Activated CD4-positive, alpha-beta T cell treated with anti-CD3 and anti-CD28 coated beads for 36 hours (primary cell): ENCODE measurements at regions not wholly inside any gene's neighbourhood (a gene's known extent, or its start where the extent isn't known, plus 50 kb on each side); places are given as distances from the start of the nearest gene placed in this dataset.

Experiments
- ATAC-seq: fragments of 200-7000 bp; cut with Tn5 transposase; one replicate; pipeline ENCODE4 v1.10.0; 2021; ENCODE audit warnings: mild to moderate bottlenecking, moderate library complexity
- CTCF ChIA-PET: fragments of 350-600 bp; sonication (Branson Sonifier 250); formaldehyde crosslinking; loops from one replicate; lab custom pipeline; 2021; ENCODE audit warnings: antibody characterized with exemption; lab: Charles Lee
- POLR2A ChIA-PET: fragments of 350-600 bp; sonication (Branson Sonifier 250); formaldehyde crosslinking; loops from one replicate; lab custom pipeline; 2021; ENCODE audit warnings: antibody characterized with exemption, inconsistent platforms; lab: Charles Lee
- DNase-seq: peaks from one replicate; pipeline ENCODE4 v3.0.0-alpha.2; 2020
- H3K27ac Mint-ChIP-seq: one replicate; pipeline ENCODE4 v1.8.0; 2021; ENCODE audit warnings: mixed read lengths
- H3K27me3 Mint-ChIP-seq: one replicate; pipeline ENCODE4 v1.8.0; 2021; ENCODE audit warnings: mixed read lengths
- H3K36me3 Mint-ChIP-seq: one replicate; pipeline ENCODE4 v1.8.0; 2021; ENCODE audit warnings: low read depth, mixed read lengths
- H3K4me1 Mint-ChIP-seq: one replicate; pipeline ENCODE4 v1.8.0; 2021; ENCODE audit warnings: mixed read lengths
- H3K4me3 Mint-ChIP-seq: one replicate; pipeline ENCODE4 v1.8.0; 2021; ENCODE audit warnings: mild to moderate bottlenecking, moderate library complexity, mixed read lengths
- H3K9me3 Mint-ChIP-seq: one replicate; pipeline ENCODE4 v1.8.0; 2021; ENCODE audit warnings: low read depth, mixed read lengths
- intact Hi-C, 2 experiments: fragments of 100-400 bp; cut with DNase I in 1 of 2; cut with micrococcal nuclease in 1 of 2; formaldehyde crosslinking; loops; one replicate each; pipeline versions ENCODE4 v1.14.2 to v1.15.1; 2022 to 2024; cut with DNase I, micrococcal nuclease

DNA sequence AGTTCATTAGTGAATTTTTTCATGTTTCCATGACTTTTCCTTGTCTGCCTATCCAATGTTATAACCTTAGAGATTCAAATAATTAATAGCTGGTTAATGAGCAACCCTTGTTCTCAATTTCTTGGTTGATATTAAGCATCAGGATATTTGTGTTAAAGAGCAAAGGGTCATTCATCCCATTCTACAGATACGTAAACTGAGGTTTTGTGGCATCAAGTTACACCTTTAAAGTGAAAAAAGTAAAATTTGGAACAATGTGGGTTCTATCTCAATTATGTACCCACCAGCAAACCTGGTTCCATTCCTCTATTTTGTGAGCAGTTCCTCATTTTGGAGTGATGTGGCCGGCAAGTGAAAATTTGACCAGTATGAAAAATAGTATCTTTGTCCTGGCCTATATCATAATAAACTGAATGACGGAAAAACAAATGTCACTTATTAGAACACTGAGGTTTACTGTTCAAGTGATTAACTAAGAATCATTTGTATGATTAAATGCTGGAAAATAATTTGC is 220.5 kb upstream of the ATP5MC3 start:
- CTCF ChIA-PET = interaction anchor here (1.5 kb wide), 1 partner anchor 13 kb away, joined by 4 read pairs; no protein-coding TSS in a partner anchor
- Mint-ChIP-seq H3K4me3 (no peak overlapping the region), H3K36me3 (no peaks in the 10 kb centered on the region), H3K4me1 (no peaks in the 10 kb centered on the region), H3K27me3 (peaks cover 17% of the 10 kb centered on the region), H3K9me3 (no peaks in the 10 kb centered on the region), H3K27ac (no peak overlapping the region)
- POLR2A ChIA-PET = no interaction called here
- intact Hi-C loops = no loop called here
- ATAC-seq = no peak
- DNase-seq = no peak

DNA sequence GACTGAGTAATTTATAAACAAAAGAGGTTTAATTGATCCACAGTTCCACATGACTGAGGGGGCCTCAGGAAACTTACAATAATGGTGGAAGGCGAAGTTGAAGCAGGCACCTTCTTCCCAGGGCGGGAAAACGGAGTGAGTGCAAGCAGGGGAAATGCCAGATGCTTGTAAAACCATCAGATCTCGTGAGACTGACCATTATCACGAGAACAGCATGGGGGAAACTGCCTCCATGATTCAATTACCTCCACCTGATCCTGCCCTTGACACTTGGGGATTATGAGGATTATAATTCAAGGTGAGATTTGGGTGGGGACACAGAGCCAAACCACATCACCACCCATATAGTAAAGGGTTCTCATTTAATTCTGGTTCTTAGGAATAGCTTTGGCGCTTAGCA is 219.5 kb upstream of the ATP5MC3 start:
- no peak for ATAC-seq
- no peak overlapping the region for H3K4me3 Mint-ChIP-seq
- H3K4me1 Mint-ChIP-seq = no peaks in the 10 kb centered on the region
- no peak for DNase-seq
- intact Hi-C loops = no loop called here
- H3K27ac Mint-ChIP-seq = no peak overlapping the region
- H3K9me3 Mint-ChIP-seq = no peaks in the 10 kb centered on the region
- CTCF ChIA-PET = interaction anchor here (0.6 to 1.5 kb wide), 2 partner anchors 14 to 15 kb away, joined by 3 to 4 read pairs; no protein-coding TSS in a partner anchor
- POLR2A ChIA-PET = no interaction called here
- peaks cover 22% of the 10 kb centered on the region for H3K27me3 Mint-ChIP-seq
- H3K36me3 Mint-ChIP-seq = no peaks in the 10 kb centered on the region

DNA sequence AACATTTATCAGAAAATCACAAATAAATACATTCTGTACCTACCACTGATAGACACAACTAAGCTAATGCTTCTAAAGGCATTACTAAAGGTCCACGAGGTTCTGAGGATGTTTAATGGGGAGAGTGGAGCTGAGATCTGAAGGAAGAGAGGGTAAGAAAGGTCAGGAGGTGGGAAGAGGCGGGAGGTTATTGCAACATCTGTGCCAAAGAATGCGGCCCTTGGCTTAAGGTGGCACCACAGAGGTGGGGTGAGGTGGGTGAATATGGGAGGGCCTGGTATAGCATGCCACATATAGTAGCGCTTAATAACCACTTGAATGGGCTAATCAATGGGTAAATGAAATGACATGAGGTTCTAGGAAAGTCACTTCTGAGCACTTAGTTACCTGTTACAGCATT is 217.8 kb upstream of the ATP5MC3 start:
- Mint-ChIP-seq H3K9me3 (no peaks in the 10 kb centered on the region), H3K4me1 (no peaks in the 10 kb centered on the region), H3K27ac (no peak overlapping the region), H3K27me3 (peaks cover 23% of the 10 kb centered on the region), H3K4me3 (no peak overlapping the region), H3K36me3 (no peaks in the 10 kb centered on the region)
- DNase-seq = no peak
- CTCF ChIA-PET = no interaction called here
- ATAC-seq = no peak
- intact Hi-C loops = no loop called here
- POLR2A ChIA-PET = no interaction called here

DNA sequence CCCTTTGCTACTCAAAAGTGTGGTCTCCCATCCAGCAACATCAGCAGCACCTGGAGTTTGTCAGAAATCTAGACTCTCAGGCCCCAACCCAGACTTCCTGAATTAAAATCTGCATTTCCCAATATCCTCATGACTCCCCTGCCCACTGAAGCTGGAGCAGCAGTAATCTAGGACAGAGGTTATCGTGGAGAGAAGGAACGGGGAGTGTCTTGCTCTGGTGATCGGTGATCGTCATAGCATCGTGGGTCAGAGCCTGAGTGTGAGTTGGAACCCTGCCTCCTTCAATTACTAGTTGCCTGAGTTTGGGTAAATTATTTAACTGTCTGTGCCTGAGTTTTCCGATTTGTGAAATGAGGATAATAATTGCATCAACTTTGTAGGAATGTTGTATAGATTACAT is 217.3 kb upstream of the ATP5MC3 start:
- Mint-ChIP-seq H3K36me3 (no peaks in the 10 kb centered on the region), H3K27me3 (peaks cover 19% of the 10 kb centered on the region), H3K27ac (no peak overlapping the region), H3K9me3 (no peaks in the 10 kb centered on the region), H3K4me1 (no peaks in the 10 kb centered on the region), H3K4me3 (no peak overlapping the region)
- ChIA-PET POLR2A (no interaction called here), CTCF (interaction anchor here (0.6 kb wide), 1 partner anchor 59 kb away, joined by 4 read pairs; no protein-coding TSS in a partner anchor)
- ATAC-seq (no peak), DNase-seq (no peak)
- intact Hi-C loops = no loop called here

DNA sequence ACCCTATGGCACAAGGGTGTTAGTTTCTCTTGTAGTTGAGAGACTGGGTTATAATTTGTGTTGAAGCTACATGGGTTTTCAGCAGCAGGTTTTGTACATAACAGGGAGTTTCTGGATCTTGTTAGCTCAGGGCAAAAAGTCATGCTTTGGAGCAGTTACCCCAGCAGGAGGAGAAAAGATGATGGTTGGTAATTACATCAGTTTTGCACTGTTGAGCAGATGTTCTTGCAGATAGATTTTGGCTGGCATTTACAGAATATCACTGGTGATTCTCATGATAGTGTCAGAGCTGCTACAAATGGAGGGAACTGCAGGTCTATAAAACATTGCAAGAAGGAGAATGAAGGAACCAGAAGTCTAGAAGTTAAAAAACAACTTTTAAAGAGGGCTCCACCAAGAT is 215.2 kb upstream of the ATP5MC3 start:
- Mint-ChIP-seq H3K27me3 (peaks cover 17% of the 10 kb centered on the region), H3K36me3 (no peaks in the 10 kb centered on the region), H3K4me1 (no peaks in the 10 kb centered on the region), H3K9me3 (no peaks in the 10 kb centered on the region), H3K27ac (no peak overlapping the region), H3K4me3 (no peak overlapping the region)
- ATAC-seq (no peak), DNase-seq (no peak)
- intact Hi-C loops = no loop called here
- ChIA-PET CTCF (interaction anchor here (0.7 kb wide), 1 partner anchor 281 kb away, joined by 3 read pairs; no protein-coding TSS in a partner anchor), POLR2A (no interaction called here)

DNA sequence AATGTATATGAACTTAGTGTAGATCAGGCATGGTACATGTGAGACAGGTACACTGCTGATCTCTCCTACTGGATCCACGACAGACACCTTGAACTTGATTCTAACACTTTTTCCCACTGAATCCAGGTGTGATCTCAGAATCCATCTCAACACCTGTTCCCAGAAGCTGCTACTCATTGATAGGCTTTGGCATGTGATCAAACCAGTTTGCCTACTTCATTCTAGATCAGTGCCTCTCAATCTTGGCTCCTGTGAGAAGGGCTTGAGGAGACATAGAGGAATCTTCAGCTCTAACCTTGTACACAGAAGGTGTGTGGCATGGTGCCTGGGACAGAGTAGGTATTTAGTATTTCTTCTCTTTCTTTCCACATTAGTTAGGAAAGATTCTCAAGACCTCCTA is 212.3 kb upstream of the ATP5MC3 start:
- Mint-ChIP-seq H3K4me3 (no peak overlapping the region), H3K4me1 (no peaks in the 10 kb centered on the region), H3K36me3 (no peaks in the 10 kb centered on the region), H3K27me3 (peaks cover 12% of the 10 kb centered on the region), H3K9me3 (no peaks in the 10 kb centered on the region), H3K27ac (no peak overlapping the region)
- DNase-seq (no peak), ATAC-seq (no peak)
- intact Hi-C loops = no loop called here
- ChIA-PET POLR2A (no interaction called here), CTCF (no interaction called here)

DNA sequence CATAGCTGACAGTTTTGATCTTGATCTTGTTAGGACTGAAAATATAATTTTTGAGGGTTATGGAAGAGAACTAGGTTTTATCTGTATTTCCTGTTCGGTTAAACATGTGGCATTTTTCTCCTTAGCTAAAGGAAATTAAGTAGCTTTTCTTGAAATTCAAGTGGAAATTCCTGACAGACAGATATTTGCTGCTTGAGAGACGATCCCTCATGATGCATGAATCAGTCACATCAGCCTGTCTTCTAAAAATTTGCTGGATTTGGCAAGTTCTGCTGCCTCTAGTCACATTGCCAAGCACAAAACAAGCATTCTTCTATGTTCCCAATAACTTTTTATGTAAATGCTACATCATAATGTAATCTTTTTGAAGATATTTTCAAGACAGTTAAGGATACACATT is 201.8 kb upstream of the ATP5MC3 start:
- H3K4me3 Mint-ChIP-seq = no peak overlapping the region
- CTCF ChIA-PET = interaction anchor here (0.8 to 1.2 kb wide), 2 partner anchors 9 to 134 kb away, joined by 3 read pairs; no protein-coding TSS in a partner anchor

DNA sequence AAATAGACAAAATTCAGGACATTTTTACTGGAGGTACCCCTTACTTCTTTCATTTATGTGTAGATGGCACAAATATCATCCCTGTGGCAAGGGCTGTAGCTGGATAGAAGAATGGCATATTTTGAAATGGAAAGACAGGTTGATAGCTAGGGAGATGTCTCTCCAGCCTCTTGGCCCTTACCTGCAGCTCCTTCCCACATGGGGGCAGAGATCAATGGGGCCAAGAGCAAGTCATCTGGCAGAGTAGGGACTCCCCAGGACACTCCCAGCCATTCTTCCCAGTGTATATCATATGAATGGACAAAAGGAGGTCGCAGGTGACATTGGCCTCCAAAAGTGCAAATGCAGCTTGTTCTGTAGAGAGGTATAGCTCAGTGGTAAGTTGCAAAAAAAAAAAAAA is 192.2 kb upstream of the ATP5MC3 start:
- POLR2A ChIA-PET = no interaction called here
- no peak overlapping the region for H3K27ac Mint-ChIP-seq
- no peak overlapping the region for H3K4me3 Mint-ChIP-seq
- no peaks in the 10 kb centered on the region for H3K36me3 Mint-ChIP-seq
- intact Hi-C loops = no loop called here
- DNase-seq (no peak), ATAC-seq (no peak)
- H3K9me3 Mint-ChIP-seq = no peaks in the 10 kb centered on the region
- peaks cover 7% of the 10 kb centered on the region for H3K27me3 Mint-ChIP-seq
- CTCF ChIA-PET = interaction anchor here (0.9 to 2.1 kb wide), 3 partner anchors 8 to 724 kb away, joined by 3 to 9 read pairs (median 3); no protein-coding TSS in a partner anchor
- H3K4me1 Mint-ChIP-seq = no peaks in the 10 kb centered on the region

More for the DNA sequence above, 201.8 kb upstream of the ATP5MC3 start:
- Mint-ChIP-seq H3K27me3 (peaks cover 10% of the 10 kb centered on the region), H3K36me3 (peaks cover 6% of the 10 kb centered on the region), H3K27ac (no peak overlapping the region), H3K4me1 (no peaks in the 10 kb centered on the region), H3K9me3 (peaks cover 24% of the 10 kb centered on the region)
- intact Hi-C loops = no loop called here
- DNase-seq (no peak), ATAC-seq (no peak)
- POLR2A ChIA-PET = no interaction called here

DNA sequence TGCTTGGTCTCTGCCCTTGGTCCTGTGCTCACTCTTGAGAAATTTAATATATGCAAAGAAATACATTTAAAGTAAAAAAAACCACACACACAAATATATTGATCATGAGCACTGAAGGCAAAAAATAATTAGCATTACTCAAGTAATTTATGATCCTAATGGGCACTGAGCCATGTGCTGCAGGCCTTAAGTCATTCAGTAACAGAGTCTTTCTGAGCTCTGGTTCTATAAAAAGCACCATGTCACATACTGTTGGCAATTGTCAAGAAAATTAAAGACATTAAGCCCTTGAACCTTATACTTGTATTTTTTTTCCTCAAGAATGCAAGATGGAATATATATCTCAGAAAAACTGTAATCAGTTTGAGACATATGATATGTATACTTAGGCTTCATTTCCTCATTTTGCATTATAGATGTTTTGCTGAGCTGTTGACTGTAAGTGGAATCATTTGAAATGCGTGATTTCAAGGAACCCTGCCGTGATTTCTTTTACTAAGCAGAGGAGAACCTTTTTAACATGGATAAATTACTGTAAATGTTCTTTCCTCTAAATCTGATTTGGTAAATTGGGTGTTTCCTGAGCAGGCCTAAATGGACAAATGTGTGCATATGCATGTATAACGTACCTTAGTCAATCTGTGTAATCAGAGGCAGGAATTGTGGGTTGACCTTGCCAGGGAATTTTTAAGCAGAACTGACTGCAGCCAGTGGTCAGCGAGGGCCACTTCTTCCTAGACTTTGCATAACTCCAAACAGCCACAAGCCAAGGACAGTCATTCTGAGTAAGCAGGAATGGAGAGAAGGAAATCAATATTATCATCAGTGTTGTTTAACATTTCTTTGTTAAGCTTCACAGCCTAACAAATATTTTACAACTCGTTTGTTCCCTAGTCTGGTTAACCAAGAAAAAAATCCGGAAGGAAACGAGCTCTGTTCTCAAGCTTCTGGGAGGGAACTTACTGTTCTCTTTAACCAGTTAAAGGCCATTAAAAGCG is 191.5 kb upstream of the ATP5MC3 start:
- ChIA-PET CTCF (interaction anchor here (0.9 to 2.1 kb wide), 2 partner anchors 10 to 725 kb away, joined by 3 to 9 read pairs; no protein-coding TSS in a partner anchor), POLR2A (no interaction called here)
- Mint-ChIP-seq H3K36me3 (no peaks in the 10 kb centered on the region), H3K9me3 (no peaks in the 10 kb centered on the region), H3K4me1 (no peaks in the 10 kb centered on the region), H3K27ac (no peak overlapping the region), H3K27me3 (peaks cover 7% of the 10 kb centered on the region), H3K4me3 (no peak overlapping the region)
- intact Hi-C loops = no loop called here
- DNase-seq (no peak), ATAC-seq (no peak)

DNA sequence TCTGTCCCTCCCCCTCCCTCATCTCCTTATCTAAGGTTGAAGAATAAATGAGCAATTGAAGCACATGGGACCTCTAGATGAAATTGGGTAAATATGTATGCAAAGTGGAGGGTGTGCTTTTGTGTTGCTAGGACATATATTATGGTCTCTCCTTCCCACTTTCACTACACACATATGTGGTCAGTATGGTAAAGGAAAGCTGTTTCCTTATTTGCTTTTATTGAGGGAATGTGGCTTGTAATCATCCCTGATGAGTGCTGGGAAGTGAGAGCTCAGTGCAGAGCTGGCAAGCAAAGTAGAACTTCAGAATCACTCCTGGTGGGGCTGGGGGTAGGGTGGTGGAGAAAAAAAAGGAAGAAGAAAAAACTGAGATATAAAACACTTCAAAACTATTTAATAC is 189.9 kb upstream of the ATP5MC3 start:
- Mint-ChIP-seq H3K4me1 (no peaks in the 10 kb centered on the region), H3K4me3 (no peak overlapping the region), H3K36me3 (no peaks in the 10 kb centered on the region), H3K27me3 (peaks cover 5% of the 10 kb centered on the region), H3K9me3 (no peaks in the 10 kb centered on the region), H3K27ac (no peak overlapping the region)
- DNase-seq (no peak), ATAC-seq (no peak)
- POLR2A ChIA-PET = no interaction called here
- CTCF ChIA-PET = interaction anchor here (0.7 to 0.8 kb wide), 2 partner anchors 43 to 315 kb away, joined by 3 to 4 read pairs; no protein-coding TSS in a partner anchor
- intact Hi-C loops = no loop called here

DNA sequence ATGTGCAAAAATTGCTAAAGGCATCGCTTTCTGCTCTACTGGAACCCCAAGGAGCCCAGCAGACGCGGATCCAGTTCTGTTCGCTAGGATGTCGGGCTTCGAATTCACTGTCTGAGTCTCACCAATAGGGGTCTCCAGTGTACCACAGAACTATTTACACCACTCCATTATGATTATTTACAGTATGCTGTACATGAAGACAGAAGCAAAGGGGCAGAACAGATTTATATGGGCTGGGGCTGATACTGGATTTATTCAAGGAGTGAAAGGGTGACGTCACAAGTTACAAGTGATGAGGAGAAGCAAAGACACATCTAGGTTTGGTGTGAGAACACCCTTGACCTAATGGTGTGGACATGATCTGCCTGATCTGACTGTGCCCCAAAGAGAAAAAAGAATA is 185.3 kb upstream of the ATP5MC3 start:
- ChIA-PET POLR2A (no interaction called here), CTCF (interaction anchor here (0.6 to 2.3 kb wide), 5 partner anchors 9 to 1631 kb away, joined by 3 to 17 read pairs (median 3); no protein-coding TSS in a partner anchor)
- H3K36me3 Mint-ChIP-seq = no peaks in the 10 kb centered on the region
- H3K9me3 Mint-ChIP-seq = no peaks in the 10 kb centered on the region
- H3K4me3 Mint-ChIP-seq = no peak overlapping the region
- ATAC-seq (peak; percentile 47), DNase-seq (peak; percentile 35)
- no peaks in the 10 kb centered on the region for H3K4me1 Mint-ChIP-seq
- H3K27me3 Mint-ChIP-seq = peaks cover 15% of the 10 kb centered on the region
- no peak overlapping the region for H3K27ac Mint-ChIP-seq
- intact Hi-C loops = loop anchor here (1.0 to 5.0 kb wide), 4 partner anchors 320 to 730 kb away; no protein-coding TSS in a partner anchor
